Naive B cell (primary cell): ENCODE measurements at regions not wholly inside any gene's neighbourhood (a gene's known extent, or its start where the extent isn't known, plus 50 kb on each side); places are given as distances from the start of the nearest gene placed in this dataset.
A peak's percentile ranks its signal among the peaks of the same experiment; 100 is the strongest.

ENCODE experiments used
- ATAC-seq, 2 donors: fragments of 150-1000 bp; cut with Tn5 transposase; 2 replicates each; pipeline ENCODE4 v1.10.0; 2021; ENCODE audit warnings: low read depth in 2 of 2, mild to moderate bottlenecking in 2 of 2, moderate library complexity in 2 of 2
- DNase-seq: peaks from one replicate; pipeline ENCODE4 v3.0.0; 2022
- H3K27ac Mint-ChIP-seq, 6 donors: one replicate each; pipeline ENCODE4 v1.8.0; 2020 to 2022; ENCODE audit warnings: mild to moderate bottlenecking in 6 of 6, mixed read lengths in 6 of 6, moderate library complexity in 5 of 6, inconsistent platforms in 2 of 6
- H3K27me3 Mint-ChIP-seq, 3 donors: one replicate each; pipeline ENCODE4 v1.8.0; 2021 to 2022; ENCODE audit warnings: mixed read lengths in 3 of 3, mild to moderate bottlenecking in 1 of 3
- H3K36me3 Mint-ChIP-seq, 2 donors: one replicate each; pipeline ENCODE4 v1.8.0; 2020 to 2022; ENCODE audit warnings: mixed read lengths in 2 of 2, inconsistent platforms in 1 of 2, mild to moderate bottlenecking in 1 of 2
- H3K4me1 Mint-ChIP-seq, 3 donors: one replicate each; pipeline ENCODE4 v1.8.0; 2020 to 2022; ENCODE audit warnings: mixed read lengths in 3 of 3, inconsistent platforms in 1 of 3, mild to moderate bottlenecking in 1 of 3, moderate library complexity in 1 of 3
- H3K4me3 Mint-ChIP-seq, 8 donors: one replicate each; pipeline ENCODE4 v1.8.0; 2020 to 2022; ENCODE audit warnings: mild to moderate bottlenecking in 8 of 8, mixed read lengths in 8 of 8, moderate library complexity in 8 of 8, inconsistent platforms in 2 of 8
- H3K9me3 Mint-ChIP-seq, 7 donors: one replicate each; pipeline ENCODE4 v1.8.0; 2020 to 2022; ENCODE audit warnings: mixed read lengths in 7 of 7, mild to moderate bottlenecking in 5 of 7, inconsistent platforms in 2 of 7, moderate library complexity in 1 of 7

DNA sequence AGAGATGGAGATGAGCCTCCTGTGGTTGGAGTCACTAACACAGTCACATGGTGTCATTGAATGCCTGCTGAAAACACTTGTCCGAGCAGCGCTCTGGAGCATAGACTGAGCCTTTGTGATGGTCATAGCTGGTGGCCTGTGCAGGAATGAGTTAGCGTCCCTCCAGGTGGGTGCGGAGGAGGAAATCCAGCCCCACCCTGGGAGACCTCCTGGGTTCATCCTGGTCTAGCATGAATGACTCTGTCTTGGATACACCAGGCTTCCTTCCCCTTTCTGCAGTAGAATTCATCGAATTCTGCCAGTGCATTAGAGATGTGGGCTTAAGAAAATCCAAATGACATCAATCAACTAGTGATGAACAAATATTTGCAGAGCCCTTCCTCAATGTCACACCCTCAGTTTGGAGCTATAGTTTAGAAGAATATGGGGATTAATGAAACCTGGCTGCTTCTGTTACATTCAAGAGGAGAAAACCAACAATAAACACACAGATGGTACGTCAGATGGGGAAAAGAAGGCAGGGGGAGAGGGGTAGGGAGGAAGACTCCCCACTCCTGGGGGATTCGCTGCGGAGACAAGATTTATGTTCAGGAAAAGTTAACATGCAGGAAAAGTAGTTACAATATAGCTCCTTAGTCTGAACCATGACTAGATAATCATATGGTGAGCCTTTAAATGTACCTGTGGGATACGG, 136.7 kb downstream of the DDX1 start:
- Mint-ChIP-seq H3K36me3 (peaks cover 0 to 6% of the 10 kb centered on the region in 2 donors), H3K27me3 (peaks cover 21 to 50% (median 36%) of the 10 kb centered on the region in 3 donors), H3K27ac (no peak overlapping the region), H3K4me3 (no peak overlapping the region), H3K9me3 (peaks cover 0 to 4% (median 0%) of the 10 kb centered on the region in 7 donors), H3K4me1 (peaks cover 7 to 16% (median 16%) of the 10 kb centered on the region in 3 donors)
- DNase-seq = no peak
- ATAC-seq = no peak

DNA sequence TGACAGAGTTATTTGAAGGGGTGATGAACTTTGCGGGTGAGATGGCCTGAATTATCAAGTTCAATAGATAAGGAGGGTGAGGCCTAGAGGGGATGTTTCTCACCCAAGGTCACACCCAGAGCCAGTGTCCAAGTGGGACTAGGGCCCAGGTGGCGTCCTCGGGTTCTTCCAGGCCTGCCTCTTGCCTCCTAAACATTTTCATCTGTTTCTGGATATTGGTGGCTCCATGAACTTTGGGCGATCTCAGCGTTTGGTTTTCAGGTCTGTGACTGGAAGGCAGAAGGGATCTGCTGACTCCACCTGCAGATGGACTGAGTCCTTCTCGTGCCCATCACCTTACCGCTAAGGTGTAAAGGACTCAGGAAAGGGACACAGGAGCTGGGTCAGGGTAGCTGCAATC, 137.3 kb downstream of the DDX1 start:
- no peak for DNase-seq
- Mint-ChIP-seq H3K27ac (no peak overlapping the region), H3K4me1 (peaks cover 7 to 16% (median 16%) of the 10 kb centered on the region in 3 donors), H3K4me3 (no peak overlapping the region), H3K9me3 (no peaks in the 10 kb centered on the region), H3K36me3 (peaks cover 0 to 1% of the 10 kb centered on the region in 2 donors), H3K27me3 (peaks cover 18 to 44% (median 31%) of the 10 kb centered on the region in 3 donors)
- ATAC-seq = no peak

- no peaks in the 10 kb centered on the region for H3K36me3 Mint-ChIP-seq
- ATAC-seq (no peak), DNase-seq (no peak)
- H3K4me3 Mint-ChIP-seq = no peak overlapping the region
- H3K9me3 Mint-ChIP-seq = no peaks in the 10 kb centered on the region
- H3K4me1 Mint-ChIP-seq = peaks cover 11 to 16% (median 16%) of the 10 kb centered on the region in 3 donors
- H3K27ac Mint-ChIP-seq = no peak overlapping the region
- peaks cover 12 to 34% (median 22%) of the 10 kb centered on the region in 3 donors for H3K27me3 Mint-ChIP-seq
Observed at GRCh38 chr2:15729709-15730544, 138.3 kb downstream of the DDX1 start.

GRCh38 chr2:15730545-15731212, 139.0 kb downstream of the DDX1 start:
- ATAC-seq (no peak), DNase-seq (no peak)
- no peaks in the 10 kb centered on the region for H3K36me3 Mint-ChIP-seq
- peaks cover 12 to 28% (median 15%) of the 10 kb centered on the region in 3 donors for H3K27me3 Mint-ChIP-seq
- no peak overlapping the region for H3K27ac Mint-ChIP-seq
- H3K4me3 Mint-ChIP-seq = peak overlapping the region in 1 of 8 donors; percentile 16
- H3K4me1 Mint-ChIP-seq = peaks cover 11 to 16% (median 16%) of the 10 kb centered on the region in 3 donors
- no peaks in the 10 kb centered on the region for H3K9me3 Mint-ChIP-seq

DNA sequence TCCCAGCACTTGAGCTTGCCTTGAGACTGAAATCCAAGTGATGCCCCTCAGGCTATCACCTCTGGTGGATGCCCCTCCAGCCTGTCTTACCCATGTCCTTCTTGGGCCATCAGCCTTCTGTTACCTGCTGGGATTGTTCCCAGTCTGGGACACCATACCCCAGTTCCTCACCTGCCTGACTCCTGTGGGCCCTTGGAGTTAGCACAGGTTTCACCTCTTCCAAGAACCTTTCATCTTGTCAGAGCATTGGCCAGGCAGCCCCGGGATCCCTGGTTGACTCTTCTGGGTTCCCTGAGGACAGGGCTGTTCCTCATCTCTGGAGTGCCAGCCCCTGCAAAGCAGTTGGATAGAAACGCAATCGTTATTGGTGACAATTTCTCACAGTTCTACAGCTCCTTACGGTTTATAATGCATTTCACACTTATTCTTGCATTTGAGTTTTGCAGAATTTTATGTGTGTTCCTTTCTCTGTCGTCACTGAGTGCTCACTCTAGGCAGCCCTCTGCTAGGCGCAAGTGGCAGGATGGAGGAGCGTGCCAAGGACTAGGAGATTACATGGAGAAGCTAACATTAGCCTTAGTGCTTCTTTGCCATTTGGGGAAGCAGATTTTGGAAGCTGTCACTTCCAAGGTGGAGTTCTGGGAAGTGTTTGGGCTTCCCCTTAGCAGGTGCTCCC, 139.7 kb downstream of the DDX1 start:
- Mint-ChIP-seq H3K27me3 (peaks cover 12 to 27% (median 14%) of the 10 kb centered on the region in 3 donors), H3K27ac (no peak overlapping the region), H3K4me1 (peaks cover 11 to 16% (median 16%) of the 10 kb centered on the region in 3 donors), H3K4me3 (peak overlapping the region in 2 of 8 donors; percentile 13 to 16), H3K9me3 (no peaks in the 10 kb centered on the region), H3K36me3 (no peaks in the 10 kb centered on the region)
- DNase-seq (no peak), ATAC-seq (no peak)

- H3K4me1 Mint-ChIP-seq = peaks cover 11 to 16% (median 16%) of the 10 kb centered on the region in 3 donors
- peaks cover 0 to 2% (median 0%) of the 10 kb centered on the region in 7 donors for H3K9me3 Mint-ChIP-seq
Observed at GRCh38 chr2:15731889-15732271, 140.2 kb downstream of the DDX1 start.

GRCh38 chr2:15732341-15733077, 140.8 kb downstream of the DDX1 start:
- H3K4me1 Mint-ChIP-seq = peaks cover 11 to 16% (median 16%) of the 10 kb centered on the region in 3 donors

More at GRCh38 chr2:15731889-15732271, 140.2 kb downstream of the DDX1 start:
- H3K27ac Mint-ChIP-seq = peak overlapping the region in 1 of 6 donors; percentile 26
- H3K27me3 Mint-ChIP-seq = peaks cover 12 to 23% (median 14%) of the 10 kb centered on the region in 3 donors
- DNase-seq (no peak), ATAC-seq (no peak)
- no peaks in the 10 kb centered on the region for H3K36me3 Mint-ChIP-seq
- peak overlapping the region in 2 of 8 donors; percentile 4 to 13 for H3K4me3 Mint-ChIP-seq

GRCh38 chr2:15733867-15734673, 142.4 kb downstream of the DDX1 start:
- Mint-ChIP-seq H3K27me3 (peaks cover 0 to 18% (median 2%) of the 10 kb centered on the region in 3 donors), H3K9me3 (peaks cover 0 to 7% (median 0%) of the 10 kb centered on the region in 7 donors), H3K4me1 (peaks cover 11 to 16% (median 16%) of the 10 kb centered on the region in 3 donors), H3K27ac (no peak overlapping the region), H3K36me3 (no peaks in the 10 kb centered on the region), H3K4me3 (no peak overlapping the region)
- no peak for ATAC-seq
- DNase-seq = no peak

More at GRCh38 chr2:15732341-15733077, 140.8 kb downstream of the DDX1 start:
- DNase-seq (peak; percentile 5), ATAC-seq (peak; percentile 55 to 75)
- H3K27ac Mint-ChIP-seq = peak overlapping the region in 3 of 6 donors; percentile 55 to 62 (median 59)
- peaks cover 9 to 23% (median 10%) of the 10 kb centered on the region in 3 donors for H3K27me3 Mint-ChIP-seq
- no peaks in the 10 kb centered on the region for H3K36me3 Mint-ChIP-seq
- H3K9me3 Mint-ChIP-seq = peaks cover 0 to 4% (median 0%) of the 10 kb centered on the region in 7 donors
- peak overlapping the region in 1 of 8 donors; percentile 13 for H3K4me3 Mint-ChIP-seq

- Mint-ChIP-seq H3K36me3 (no peaks in the 10 kb centered on the region), H3K9me3 (peaks cover 0 to 7% (median 0%) of the 10 kb centered on the region in 7 donors), H3K4me3 (no peak overlapping the region), H3K27ac (no peak overlapping the region), H3K27me3 (peaks cover 0 to 10% (median 0%) of the 10 kb centered on the region in 3 donors), H3K4me1 (peaks cover 11 to 16% (median 16%) of the 10 kb centered on the region in 3 donors)
- no peak for DNase-seq
- no peak for ATAC-seq
Observed at GRCh38 chr2:15734674-15735483, 143.2 kb downstream of the DDX1 start.

GRCh38 chr2:15735484-15736326, 144.0 kb downstream of the DDX1 start:
- Mint-ChIP-seq H3K9me3 (peaks cover 0 to 7% (median 2%) of the 10 kb centered on the region in 7 donors), H3K4me1 (peaks cover 11 to 16% (median 16%) of the 10 kb centered on the region in 3 donors), H3K27me3 (peaks cover 0 to 7% (median 0%) of the 10 kb centered on the region in 3 donors), H3K4me3 (no peak overlapping the region), H3K27ac (no peak overlapping the region), H3K36me3 (no peaks in the 10 kb centered on the region)
- ATAC-seq (no peak), DNase-seq (no peak)
